Fibroblast of pulmonary artery (primary cell): ENCODE measurements at regions not wholly inside any gene's neighbourhood (a gene's known extent, or its start where the extent isn't known, plus 50 kb on each side); places are given as distances from the start of the nearest gene placed in this dataset.

Experiments
- DNase-seq: peaks from one replicate; pipeline ENCODE4 v3.0.0-alpha.2; 2010; ENCODE audit warnings: low read depth
- H3K4me3 ChIP-seq: replicated peaks from 2 replicates; pipeline ENCODE4 v1.5.1; 2011; ENCODE audit warnings: low read depth, mild to moderate bottlenecking, control low read depth, low read length, moderate library complexity
- TF ChIP-seq, protein P1 (sequence below): IDR thresholded peaks from 2 replicates; pipeline ENCODE4 v1.5.1; 2011; ENCODE audit warnings: mild to moderate bottlenecking, control low read depth, low read length, inconsistent platforms; ENCODE audit errors: missing control alignments

DNA sequence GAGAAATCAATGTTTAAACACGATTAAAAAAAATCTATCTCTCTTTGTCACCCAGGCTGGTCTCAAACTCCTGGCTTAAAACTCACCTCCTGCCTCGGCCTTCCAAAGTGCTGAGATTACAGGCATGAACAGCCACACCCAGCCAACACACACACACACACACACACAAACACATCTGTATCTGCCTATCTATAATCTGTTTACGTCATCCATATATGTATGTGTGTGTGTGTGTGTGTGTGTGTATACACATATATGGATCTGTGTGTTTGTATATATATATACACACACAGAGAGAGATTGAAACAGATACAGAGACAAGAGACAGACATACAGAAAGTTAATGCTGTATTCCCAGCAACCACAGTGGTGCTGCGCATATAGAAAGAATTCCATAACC, 497.1 kb downstream of the DSC3 start:
- no peak for DNase-seq
- no peak overlapping the region for H3K4me3 ChIP-seq
- TF ChIP-seq, protein P1, sequence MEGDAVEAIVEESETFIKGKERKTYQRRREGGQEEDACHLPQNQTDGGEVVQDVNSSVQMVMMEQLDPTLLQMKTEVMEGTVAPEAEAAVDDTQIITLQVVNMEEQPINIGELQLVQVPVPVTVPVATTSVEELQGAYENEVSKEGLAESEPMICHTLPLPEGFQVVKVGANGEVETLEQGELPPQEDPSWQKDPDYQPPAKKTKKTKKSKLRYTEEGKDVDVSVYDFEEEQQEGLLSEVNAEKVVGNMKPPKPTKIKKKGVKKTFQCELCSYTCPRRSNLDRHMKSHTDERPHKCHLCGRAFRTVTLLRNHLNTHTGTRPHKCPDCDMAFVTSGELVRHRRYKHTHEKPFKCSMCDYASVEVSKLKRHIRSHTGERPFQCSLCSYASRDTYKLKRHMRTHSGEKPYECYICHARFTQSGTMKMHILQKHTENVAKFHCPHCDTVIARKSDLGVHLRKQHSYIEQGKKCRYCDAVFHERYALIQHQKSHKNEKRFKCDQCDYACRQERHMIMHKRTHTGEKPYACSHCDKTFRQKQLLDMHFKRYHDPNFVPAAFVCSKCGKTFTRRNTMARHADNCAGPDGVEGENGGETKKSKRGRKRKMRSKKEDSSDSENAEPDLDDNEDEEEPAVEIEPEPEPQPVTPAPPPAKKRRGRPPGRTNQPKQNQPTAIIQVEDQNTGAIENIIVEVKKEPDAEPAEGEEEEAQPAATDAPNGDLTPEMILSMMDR = no peak

DNA sequence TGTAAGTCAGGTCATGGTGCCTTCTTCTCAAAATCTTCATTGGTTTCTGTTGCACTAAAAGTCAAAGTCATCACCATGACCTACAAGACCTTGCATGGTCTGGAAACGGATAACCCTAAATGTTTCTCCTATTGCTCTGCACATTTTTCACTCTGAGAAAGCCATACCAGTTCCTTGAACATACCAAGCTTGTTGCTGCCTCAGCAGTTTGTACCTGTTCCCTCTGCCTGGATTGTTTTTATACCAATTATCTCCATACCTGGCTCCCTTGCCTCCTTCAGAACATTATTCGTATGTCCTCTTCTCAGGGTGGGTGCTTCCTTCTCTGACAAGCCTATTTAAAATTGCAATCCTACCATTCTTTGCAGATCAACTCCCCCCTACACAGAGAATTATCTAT, 498.4 kb downstream of the DSC3 start:
- DNase-seq = no peak
- no peak overlapping the region for H3K4me3 ChIP-seq
- TF ChIP-seq, protein P1 = no peak

DNA sequence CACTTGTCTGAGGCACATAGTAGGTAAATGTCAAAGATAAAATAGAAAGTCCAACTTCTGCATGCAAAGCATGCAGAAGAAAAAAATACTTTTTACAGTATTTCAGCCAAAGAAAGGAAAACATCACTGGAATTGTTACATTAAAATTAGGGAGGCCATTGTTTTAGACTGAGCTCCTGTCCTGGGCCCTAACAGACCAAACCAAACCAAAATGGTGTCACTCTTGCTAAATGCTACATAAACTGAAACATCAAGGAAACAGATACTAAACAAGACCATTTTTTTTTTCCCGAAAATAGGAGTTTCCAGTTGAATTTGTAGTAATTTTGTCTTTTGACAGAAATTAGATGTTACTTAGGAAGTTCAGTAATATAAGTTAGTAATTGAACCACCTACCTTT, 508.8 kb downstream of the DSC3 start:
- H3K4me3 ChIP-seq = no peak overlapping the region
- TF ChIP-seq, protein P1 = no peak
- no peak for DNase-seq

DNA sequence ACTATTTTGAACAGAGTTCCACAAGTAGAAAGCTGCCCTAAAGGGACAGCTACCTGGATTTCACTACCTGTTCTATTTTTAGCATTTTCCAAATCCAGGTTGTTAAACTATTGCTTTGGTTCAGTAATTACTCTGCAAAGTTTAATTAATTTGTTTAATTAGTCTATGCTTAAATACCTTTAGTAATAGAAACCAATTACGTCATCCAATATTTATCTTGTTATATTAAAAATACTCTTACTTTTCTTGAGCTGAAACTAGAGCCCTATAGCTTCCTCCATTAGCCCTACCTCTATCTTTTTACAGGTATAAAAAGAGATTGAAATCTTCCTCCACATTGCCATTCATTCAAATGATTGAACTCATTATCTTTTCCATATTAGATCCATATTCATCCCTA, 514.6 kb downstream of the DSC3 start:
- no peak for DNase-seq
- TF ChIP-seq, protein P1 = no peak
- H3K4me3 ChIP-seq = no peak overlapping the region

DNA sequence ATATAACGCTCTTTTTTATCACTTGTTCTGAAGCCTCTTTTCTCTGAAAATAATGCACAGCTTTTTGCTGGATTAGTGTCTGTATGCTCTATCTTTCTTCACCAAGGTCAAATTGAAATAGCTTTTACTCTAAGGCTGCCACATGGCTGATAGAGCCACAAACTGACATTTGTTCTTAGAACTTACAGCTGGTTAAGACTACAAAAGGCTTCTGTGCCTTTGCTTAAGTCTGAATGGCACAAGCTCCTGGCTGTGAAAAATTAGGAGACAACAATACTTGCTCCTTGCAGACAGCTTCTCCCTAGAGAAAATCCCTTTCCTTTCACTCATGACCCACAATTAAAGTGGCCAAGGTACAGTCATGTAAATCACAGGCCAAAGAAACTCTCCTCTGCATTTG, 515.3 kb downstream of the DSC3 start:
- no peak overlapping the region for H3K4me3 ChIP-seq
- no peak for DNase-seq
- TF ChIP-seq, protein P1 = no peak

DNA sequence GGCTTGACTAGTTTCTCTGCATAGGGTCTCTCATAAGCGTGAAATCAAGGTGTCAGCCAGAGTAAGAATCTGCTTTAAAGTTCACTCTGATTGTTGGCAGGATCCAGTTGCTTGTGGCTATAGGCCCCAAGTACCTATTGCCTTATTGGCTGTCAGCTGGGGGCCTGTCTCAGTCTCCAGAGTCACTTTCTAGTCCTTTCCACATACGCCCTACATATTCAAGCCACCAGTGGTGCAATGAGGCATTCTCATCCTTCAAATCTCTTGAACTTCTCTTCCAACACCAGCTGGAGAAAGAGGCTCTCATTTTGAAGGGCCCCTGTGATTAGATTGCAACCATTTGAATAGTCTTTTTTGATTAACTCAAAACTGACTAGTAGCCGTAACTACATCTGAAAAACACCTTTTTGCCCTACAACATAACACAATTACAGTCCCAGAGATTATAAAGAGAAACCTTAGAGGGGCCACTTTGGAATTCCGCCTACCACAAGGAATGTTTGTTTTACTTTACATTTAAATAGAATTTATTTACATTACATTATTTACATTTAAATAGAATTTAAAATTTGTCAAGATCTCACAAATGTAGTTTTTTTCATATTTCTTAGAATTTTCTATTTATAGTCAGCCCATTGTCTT, 520.1 kb downstream of the DSC3 start:
- TF ChIP-seq, protein P1 = no peak
- DNase-seq = no peak
- no peak overlapping the region for H3K4me3 ChIP-seq

DNA sequence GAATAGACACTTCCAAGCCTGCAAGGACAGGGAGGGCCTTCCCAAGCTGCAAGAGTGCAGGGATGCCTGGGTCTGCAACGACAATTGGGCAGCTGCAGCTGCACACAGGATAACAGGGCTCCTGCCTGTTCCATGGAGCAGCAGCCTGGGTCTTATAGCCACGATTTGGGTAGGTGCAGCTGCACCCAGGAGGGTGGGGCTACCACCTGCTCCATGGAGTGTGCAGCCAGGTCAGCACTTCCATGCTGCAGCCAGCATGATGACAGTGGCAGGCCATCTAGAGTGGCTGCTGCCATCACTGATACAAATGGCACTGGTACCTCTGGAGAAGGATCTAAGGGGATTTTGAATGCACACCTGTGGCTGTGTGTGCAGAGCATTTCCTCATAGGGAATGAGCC, 528.5 kb downstream of the DSC3 start:
- H3K4me3 ChIP-seq = no peak overlapping the region
- TF ChIP-seq, protein P1 = no peak
- no peak for DNase-seq
